ENCODE measurements at regions not wholly inside any gene's neighbourhood (a gene's known extent, or its start where the extent isn't known, plus 50 kb on each side); places are given as distances from the start of the nearest gene placed in this dataset.

DNA sequence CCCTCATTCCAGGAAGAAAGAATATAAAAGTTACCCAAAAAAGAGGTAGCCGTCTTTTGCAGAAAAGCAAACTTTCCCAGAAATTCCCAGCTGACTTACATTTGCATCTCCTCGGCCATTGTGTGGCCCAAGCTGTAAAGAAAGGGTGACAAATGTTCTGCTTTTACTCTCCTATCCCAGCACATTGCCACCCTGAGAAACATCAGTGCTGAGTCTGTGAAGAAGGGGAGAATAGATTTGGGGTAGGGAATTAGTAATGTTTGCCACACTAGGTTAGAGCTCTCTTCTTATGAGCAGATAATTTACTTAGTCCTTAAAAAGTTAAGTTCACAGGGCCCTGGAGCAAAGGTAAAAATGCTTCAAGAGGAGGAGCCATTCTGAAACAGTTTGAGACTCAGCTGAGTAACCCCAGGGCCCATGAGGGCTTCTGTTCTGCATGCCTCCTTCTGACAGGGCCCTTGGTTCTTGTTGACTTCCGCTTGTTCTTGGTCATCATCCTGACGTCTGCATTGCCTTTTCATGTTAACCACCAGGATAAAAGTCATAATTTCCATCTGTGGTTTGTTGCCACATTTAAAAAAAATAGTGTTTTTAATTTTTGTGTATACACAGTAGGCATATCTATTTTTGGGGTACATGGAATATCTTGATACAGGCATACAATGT lies 550.7 kb downstream of the RNF144A start:
- TF ChIP-seq, protein P1, sequence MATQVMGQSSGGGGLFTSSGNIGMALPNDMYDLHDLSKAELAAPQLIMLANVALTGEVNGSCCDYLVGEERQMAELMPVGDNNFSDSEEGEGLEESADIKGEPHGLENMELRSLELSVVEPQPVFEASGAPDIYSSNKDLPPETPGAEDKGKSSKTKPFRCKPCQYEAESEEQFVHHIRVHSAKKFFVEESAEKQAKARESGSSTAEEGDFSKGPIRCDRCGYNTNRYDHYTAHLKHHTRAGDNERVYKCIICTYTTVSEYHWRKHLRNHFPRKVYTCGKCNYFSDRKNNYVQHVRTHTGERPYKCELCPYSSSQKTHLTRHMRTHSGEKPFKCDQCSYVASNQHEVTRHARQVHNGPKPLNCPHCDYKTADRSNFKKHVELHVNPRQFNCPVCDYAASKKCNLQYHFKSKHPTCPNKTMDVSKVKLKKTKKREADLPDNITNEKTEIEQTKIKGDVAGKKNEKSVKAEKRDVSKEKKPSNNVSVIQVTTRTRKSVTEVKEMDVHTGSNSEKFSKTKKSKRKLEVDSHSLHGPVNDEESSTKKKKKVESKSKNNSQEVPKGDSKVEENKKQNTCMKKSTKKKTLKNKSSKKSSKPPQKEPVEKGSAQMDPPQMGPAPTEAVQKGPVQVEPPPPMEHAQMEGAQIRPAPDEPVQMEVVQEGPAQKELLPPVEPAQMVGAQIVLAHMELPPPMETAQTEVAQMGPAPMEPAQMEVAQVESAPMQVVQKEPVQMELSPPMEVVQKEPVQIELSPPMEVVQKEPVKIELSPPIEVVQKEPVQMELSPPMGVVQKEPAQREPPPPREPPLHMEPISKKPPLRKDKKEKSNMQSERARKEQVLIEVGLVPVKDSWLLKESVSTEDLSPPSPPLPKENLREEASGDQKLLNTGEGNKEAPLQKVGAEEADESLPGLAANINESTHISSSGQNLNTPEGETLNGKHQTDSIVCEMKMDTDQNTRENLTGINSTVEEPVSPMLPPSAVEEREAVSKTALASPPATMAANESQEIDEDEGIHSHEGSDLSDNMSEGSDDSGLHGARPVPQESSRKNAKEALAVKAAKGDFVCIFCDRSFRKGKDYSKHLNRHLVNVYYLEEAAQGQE (IDR thresholded peaks at IDR 0.05; ENCODE audit: insufficient read depth in 1 of 2, low read depth in 2 of 2, low read length in 2 of 2), result no peak
- TF ChIP-seq TAF1 (IDR thresholded peaks at IDR 0.05; ENCODE audit: borderline replicate concordance, insufficient read depth, low read length), result no peak
- no peak for TF ChIP-seq SIN3A (IDR thresholded peaks at IDR 0.05; ENCODE audit: borderline replicate concordance, insufficient read depth, low read length)
- TF ChIP-seq POLR2AphosphoS5 (IDR thresholded peaks at IDR 0.05; ENCODE audit: low read depth, low read length), result no peak

- TF ChIP-seq, protein P1 (IDR thresholded peaks at IDR 0.05; ENCODE audit: insufficient read depth in 1 of 2, low read depth in 2 of 2, low read length in 2 of 2), result no peak
- TF ChIP-seq POLR2AphosphoS5 (IDR thresholded peaks at IDR 0.05; ENCODE audit: low read depth, low read length) (no peak), TAF1 (IDR thresholded peaks at IDR 0.05; ENCODE audit: borderline replicate concordance, insufficient read depth, low read length) (no peak), SIN3A (IDR thresholded peaks at IDR 0.05; ENCODE audit: borderline replicate concordance, insufficient read depth, low read length) (no peak), FOXP2 (optimal IDR thresholded peaks at IDR 0.05; ENCODE audit: borderline replicate concordance, extremely low read depth, extremely low read length, insufficient read depth) (no peak)
Measured at GRCh38 chr2:7468448-7468828, 551.2 kb downstream of the RNF144A start.

- no peak for TF ChIP-seq POLR2AphosphoS5 (IDR thresholded peaks at IDR 0.05; ENCODE audit: low read depth, low read length)
Measured at GRCh38 chr2:7468955-7469354, 551.7 kb downstream of the RNF144A start.

DNA sequence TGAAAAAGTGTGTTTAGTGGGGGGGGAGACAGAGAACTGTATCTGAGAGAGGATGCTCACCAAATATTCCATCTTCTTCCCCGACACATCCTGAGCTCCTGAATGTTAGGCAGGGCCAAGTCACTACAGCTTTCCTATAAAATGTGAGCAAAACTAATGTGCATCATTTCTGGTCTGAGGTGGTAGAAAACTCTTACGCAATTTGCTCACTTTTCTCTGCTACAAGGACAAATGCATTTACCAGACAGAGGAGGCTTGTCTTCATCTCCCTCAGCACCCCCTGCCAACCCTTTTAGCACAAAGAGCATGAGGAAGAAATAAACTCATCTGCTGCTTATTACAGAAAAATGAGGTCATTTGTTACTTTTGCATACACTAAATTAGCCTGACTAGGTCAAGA lies 554.0 kb downstream of the RNF144A start:
- TF ChIP-seq TAF1 (IDR thresholded peaks at IDR 0.05; ENCODE audit: borderline replicate concordance, insufficient read depth, low read length) (no peak), SIN3A (IDR thresholded peaks at IDR 0.05; ENCODE audit: borderline replicate concordance, insufficient read depth, low read length) (no peak), FOXP2 (optimal IDR thresholded peaks at IDR 0.05; ENCODE audit: borderline replicate concordance, extremely low read depth, extremely low read length, insufficient read depth) (no peak), POLR2AphosphoS5 (IDR thresholded peaks at IDR 0.05; ENCODE audit: low read depth, low read length) (no peak)
- TF ChIP-seq, protein P1 (IDR thresholded peaks at IDR 0.05; ENCODE audit: insufficient read depth in 1 of 2, low read depth in 2 of 2, low read length in 2 of 2), result no peak

- TF ChIP-seq, protein P1 (IDR thresholded peaks at IDR 0.05; ENCODE audit: insufficient read depth in 1 of 2, low read depth in 2 of 2, low read length in 2 of 2), result no peak
- no peak for TF ChIP-seq TAF1 (IDR thresholded peaks at IDR 0.05; ENCODE audit: borderline replicate concordance, insufficient read depth, low read length)
- no peak for TF ChIP-seq POLR2AphosphoS5 (IDR thresholded peaks at IDR 0.05; ENCODE audit: low read depth, low read length)
- no peak for TF ChIP-seq SIN3A (IDR thresholded peaks at IDR 0.05; ENCODE audit: borderline replicate concordance, insufficient read depth, low read length)
- no peak for TF ChIP-seq FOXP2 (optimal IDR thresholded peaks at IDR 0.05; ENCODE audit: borderline replicate concordance, extremely low read depth, extremely low read length, insufficient read depth)
Measured at GRCh38 chr2:7472465-7472864, 555.3 kb downstream of the RNF144A start.
